H1 (cell line): ENCODE measurements at regions not wholly inside any gene's neighbourhood (a gene's known extent, or its start where the extent isn't known, plus 50 kb on each side); places are given as distances from the start of the nearest gene placed in this dataset.

Experiments
- ATF3 ChIP-seq: IDR thresholded peaks from 2 replicates; pipeline ENCODE4 v1.6.1; 2011; ENCODE audit warnings: low read depth, mild to moderate bottlenecking, low read length; ENCODE audit not compliant: insufficient read depth
- CBX8 ChIP-seq: fragments of 300-800, 300-1000 bp; sonication (generic); IDR thresholded peaks from 2 replicates; pipeline ENCODE4 v1.7.1; 2016; ENCODE audit warnings: low read depth, low read length, borderline replicate concordance
- CEBPB ChIP-seq: IDR thresholded peaks from 2 replicates; pipeline ENCODE4 v1.6.1; 2012; ENCODE audit warnings: low read depth, low read length
- EP300 ChIP-seq, 2 experiments: IDR thresholded peaks; 1 replicate in 1 of 2; 2 replicates in 1 of 2; pipeline ENCODE4 v1.6.1; 2011 to 2012; ENCODE audit warnings: low read depth in 2 of 2, low read length in 2 of 2, mild to moderate bottlenecking in 2 of 2, borderline replicate concordance in 1 of 2, inconsistent platforms in 1 of 2, moderate library complexity in 1 of 2
- GTF2F1 ChIP-seq: IDR thresholded peaks from 2 replicates; pipeline ENCODE4 v1.6.1; 2012; ENCODE audit warnings: low read depth, low read length, improper control_type of control experiment, borderline replicate concordance
- RAD21 ChIP-seq, 2 experiments: IDR thresholded peaks in 1 of 2; conservative IDR thresholded peaks in 1 of 2; 2 replicates each; pipeline ENCODE4 v1.6.1; 2011; ENCODE audit warnings: low read depth in 2 of 2, low read length in 2 of 2, improper control_type of control experiment in 1 of 2, inconsistent platforms in 1 of 2, mild to moderate bottlenecking in 1 of 2, moderate library complexity in 1 of 2
- RXRA ChIP-seq: IDR thresholded peaks from 2 replicates; pipeline ENCODE4 v1.6.1; 2011; ENCODE audit warnings: low read depth, mild to moderate bottlenecking, low read length, moderate library complexity; ENCODE audit not compliant: insufficient read depth
- SP1 ChIP-seq: IDR thresholded peaks from 2 replicates; pipeline ENCODE4 v1.6.1; 2011; ENCODE audit warnings: low read depth, low read length

DNA sequence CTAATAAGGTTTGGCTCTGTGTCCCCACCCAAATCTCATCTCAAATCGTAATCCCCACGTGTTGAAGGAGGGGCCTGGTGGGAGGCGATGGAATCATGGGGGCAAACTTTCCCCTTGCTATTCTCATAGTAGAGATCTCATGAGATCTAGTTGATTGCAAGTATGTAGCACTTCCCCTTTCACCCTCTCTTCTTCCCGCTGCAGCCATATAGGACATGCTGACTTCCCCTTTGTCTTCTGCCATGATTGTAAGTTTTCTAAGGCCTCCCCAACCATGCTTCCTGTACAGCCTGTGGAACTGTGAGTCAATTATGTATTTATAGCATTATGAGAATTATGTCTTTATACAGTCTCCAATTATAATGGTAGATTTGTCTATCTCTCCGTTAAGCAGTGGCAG is 594.5 kb downstream of the ACTR3B start (continued):
- TF ChIP-seq CBX8: no peak
- no peak for TF ChIP-seq GTF2F1
- TF ChIP-seq SP1: no peak
- TF ChIP-seq ATF3: no peak
- TF ChIP-seq CEBPB: no peak
- no peak for TF ChIP-seq EP300 (IDR thresholded peaks at IDR 0.05; ENCODE audit: borderline replicate concordance in 1 of 2, low read depth in 2 of 2, low read length in 2 of 2)
- TF ChIP-seq RXRA: no peak
- TF ChIP-seq RAD21 (IDR thresholded peaks at IDR 0.05 in 1 of 2, conservative IDR thresholded peaks at IDR 0.05 in 1 of 2; ENCODE audit: low read depth in 2 of 2, low read length in 2 of 2): no peak
